ENCODE measurements at regions not wholly inside any gene's neighbourhood (a gene's known extent, or its start where the extent isn't known, plus 50 kb on each side); places are given as distances from the start of the nearest gene placed in this dataset.
"Not testable (repeated sequence)": the region's sequence is repeated elsewhere in the genome, so short reads cannot be mapped to it uniquely, and the experiment has no call there.

- H3K9ac ChIP-seq (ENCODE audit: low read depth, low read length): no peak overlapping the region
- no peak overlapping the region for H3K56ac ChIP-seq (ENCODE audit: extremely low read depth, insufficient read depth, low read length)
- H2BK20ac ChIP-seq (ENCODE audit: low read depth, low read length): no peak overlapping the region
- no peak overlapping the region for H2AK5ac ChIP-seq (ENCODE audit: low read depth, low read length)
- H2BK15ac ChIP-seq (ENCODE audit: low read depth, low read length): no peak overlapping the region
- no peak overlapping the region for H3K14ac ChIP-seq (replicated peaks; ENCODE audit: low read depth, low read length)
- H3K36me3 ChIP-seq (ENCODE audit: control insufficient read depth, insufficient read depth, low read length): no peaks in the 10 kb centered on the region
- no peaks in the 10 kb centered on the region for H3K9me3 ChIP-seq (ENCODE audit: control insufficient read depth, insufficient read depth, low read length)
- H3K27me3 ChIP-seq (ENCODE audit: control insufficient read depth, insufficient read depth, low read length): no peaks in the 10 kb centered on the region
- no peak overlapping the region for H3K27ac ChIP-seq (ENCODE audit: insufficient read depth, low read length)
- in situ Hi-C loops (cut with MboI; ENCODE audit: low sequenced_read_pairs) (no loop called here), dilution Hi-C loops (cut with HindIII; ENCODE audit: low sequenced_read_pairs, unreplicated experiment) (no loop called here), intact Hi-C loops (cut with micrococcal nuclease) (no loop called here)
- H3K79me1 ChIP-seq (ENCODE audit: low read depth in 1 of 2, low read length in 2 of 2): no peaks in the 10 kb centered on the region
- no peak overlapping the region for H2BK5ac ChIP-seq (ENCODE audit: low read depth, low read length, poor library complexity, severe bottlenecking)
- H3K9me1 ChIP-seq (ENCODE audit: insufficient read depth, low read length): no peaks in the 10 kb centered on the region
- no peak overlapping the region for H4K91ac ChIP-seq (ENCODE audit: insufficient read depth, low read depth, low read length)
- ATAC-seq (ENCODE audit: low read depth) (no peak), DNase-seq (no peak)
- no CpG with 5 or more reads among the region's 1 CpG for WGBS, 2 experiments (ENCODE audit: extremely low coverage in 2 of 2, insufficient read length in 1 of 2)
- H2AFZ ChIP-seq (replicated peaks; ENCODE audit: low read length, poor library complexity): no peak overlapping the region
- no peaks in the 10 kb centered on the region for H3K4me1 ChIP-seq (ENCODE audit: control insufficient read depth, insufficient read depth, low read length)
- no peak overlapping the region for H3K4ac ChIP-seq (ENCODE audit: low read depth, low read length)
- H4K20me1 ChIP-seq (ENCODE audit: insufficient read depth, low read length): no peaks in the 10 kb centered on the region
- ChIA-PET CTCF (no interaction called here), POLR2A (ENCODE audit: unreplicated experiment) (no interaction called here)
- H2AK9ac ChIP-seq (replicated peaks; ENCODE audit: low read depth, low read length, poor library complexity): no peak overlapping the region
- no peak for TF ChIP-seq RCOR1 (IDR thresholded peaks at IDR 0.05; ENCODE audit: insufficient replicate concordance, low read length)
- TF ChIP-seq MAFK (IDR thresholded peaks at IDR 0.05; ENCODE audit: low read depth, low read length): no peak
- TF ChIP-seq NFE2L2 (IDR thresholded peaks at IDR 0.05; ENCODE audit: low read depth, low read length): no peak
- H3K4me3 ChIP-seq (ENCODE audit: insufficient read depth, low read depth, low read length): no peak overlapping the region
- H3K4me2 ChIP-seq (ENCODE audit: low read depth, low read length): no peak overlapping the region
- no peak overlapping the region for H2BK120ac ChIP-seq (ENCODE audit: low read depth, low read length)
- H3K23ac ChIP-seq (ENCODE audit: low read depth, low read length): no peak overlapping the region
- no peak overlapping the region for H4K5ac ChIP-seq (ENCODE audit: low read depth, low read length)
- H3K18ac ChIP-seq (ENCODE audit: low read depth, low read length): no peak overlapping the region
- no peak overlapping the region for H4K8ac ChIP-seq (ENCODE audit: low read depth in 2 of 2, low read length in 2 of 2)
- no TSS peak for BruUV-seq (replicated peaks)
Observed at GRCh38 chr12:9506746-9507145, 101.0 kb downstream of the KLRB1 start.

DNA sequence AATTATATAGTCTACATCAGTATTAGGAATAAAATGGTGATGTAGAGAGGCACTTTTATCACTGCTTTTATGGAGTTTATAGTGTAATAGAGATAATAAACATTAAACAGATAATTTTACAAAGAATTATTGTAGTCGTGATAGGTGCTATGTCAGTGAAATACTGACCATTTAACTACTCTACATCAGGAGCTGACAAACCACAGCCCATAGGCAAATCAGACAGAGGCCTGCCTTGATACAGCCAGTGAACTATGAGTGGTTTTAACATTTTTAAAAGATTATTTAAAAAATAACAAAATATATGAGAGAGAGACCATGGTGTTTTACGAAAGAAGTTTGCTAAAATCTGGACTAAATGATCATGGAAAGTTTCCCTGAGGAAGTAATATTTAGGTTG, 104.3 kb downstream of the KLRB1 start:
- no CpG with 5 or more reads among the region's 2 CpGs for WGBS, 2 experiments (ENCODE audit: extremely low coverage in 2 of 2, insufficient read length in 1 of 2)
- H3K27ac ChIP-seq (ENCODE audit: insufficient read depth, low read length); H3K4ac ChIP-seq (ENCODE audit: low read depth, low read length); H2BK120ac ChIP-seq (ENCODE audit: low read depth, low read length); H2AFZ ChIP-seq (replicated peaks; ENCODE audit: low read length, poor library complexity); in situ Hi-C loops (cut with MboI; ENCODE audit: low sequenced_read_pairs); H3K4me2 ChIP-seq (ENCODE audit: low read depth, low read length); H3K23ac ChIP-seq (ENCODE audit: low read depth, low read length); H3K4me1 ChIP-seq (ENCODE audit: control insufficient read depth, insufficient read depth, low read length); H2AK9ac ChIP-seq (replicated peaks; ENCODE audit: low read depth, low read length, poor library complexity); H4K5ac ChIP-seq (ENCODE audit: low read depth, low read length); H4K20me1 ChIP-seq (ENCODE audit: insufficient read depth, low read length); BruUV-seq (replicated peaks); H2BK15ac ChIP-seq (ENCODE audit: low read depth, low read length); intact Hi-C loops (cut with micrococcal nuclease); H2BK5ac ChIP-seq (ENCODE audit: low read depth, low read length, poor library complexity, severe bottlenecking); H3K79me1 ChIP-seq (ENCODE audit: low read depth in 1 of 2, low read length in 2 of 2); H4K91ac ChIP-seq (ENCODE audit: insufficient read depth, low read depth, low read length); CTCF ChIA-PET; ATAC-seq (ENCODE audit: low read depth); H3K9ac ChIP-seq (ENCODE audit: low read depth, low read length); POLR2A ChIA-PET (ENCODE audit: unreplicated experiment); H3K4me3 ChIP-seq (ENCODE audit: insufficient read depth, low read depth, low read length); H3K14ac ChIP-seq (replicated peaks; ENCODE audit: low read depth, low read length); H3K36me3 ChIP-seq (ENCODE audit: control insufficient read depth, insufficient read depth, low read length); H3K27me3 ChIP-seq (ENCODE audit: control insufficient read depth, insufficient read depth, low read length); dilution Hi-C loops (cut with HindIII; ENCODE audit: low sequenced_read_pairs, unreplicated experiment); H2BK20ac ChIP-seq (ENCODE audit: low read depth, low read length); H3K9me1 ChIP-seq (ENCODE audit: insufficient read depth, low read length); H3K9me3 ChIP-seq (ENCODE audit: control insufficient read depth, insufficient read depth, low read length); H4K8ac ChIP-seq (ENCODE audit: low read depth in 2 of 2, low read length in 2 of 2); DNase-seq; H2AK5ac ChIP-seq (ENCODE audit: low read depth, low read length); H3K18ac ChIP-seq (ENCODE audit: low read depth, low read length); H3K56ac ChIP-seq (ENCODE audit: extremely low read depth, insufficient read depth, low read length): not testable (repeated sequence)
